ENCODE measurements at regions not wholly inside any gene's neighbourhood (a gene's known extent, or its start where the extent isn't known, plus 50 kb on each side); places are given as distances from the start of the nearest gene placed in this dataset.

GRCh38 chr15:69793781-69794451 is 303.8 kb downstream of the TLE3 start:
- no peak for DNase-seq

- peak; percentile 24 for DNase-seq
These were observed 302.9 kb downstream of the TLE3 start for GRCh38 chr15:69794645-69795469.

GRCh38 chr15:69795601-69796000 is 302.1 kb downstream of the TLE3 start:
- DNase-seq: no peak

GRCh38 chr15:69797051-69797595 is 300.6 kb downstream of the TLE3 start:
- DNase-seq: no peak

- DNase-seq: no peak
These were observed 300.1 kb downstream of the TLE3 start for GRCh38 chr15:69797615-69798014.

GRCh38 chr15:69798481-69799250 is 299.1 kb downstream of the TLE3 start:
- no peak for DNase-seq

- DNase-seq: no peak
These were observed 296.6 kb downstream of the TLE3 start for GRCh38 chr15:69801144-69801543.

- DNase-seq: no peak
These were observed 295.3 kb downstream of the TLE3 start for GRCh38 chr15:69802432-69802831.

- no peak for DNase-seq
These were observed 292.9 kb downstream of the TLE3 start for GRCh38 chr15:69804786-69805185.

GRCh38 chr15:69805248-69805953 is 292.3 kb downstream of the TLE3 start:
- DNase-seq: no peak

GRCh38 chr15:69806287-69806915 is 291.3 kb downstream of the TLE3 start:
- DNase-seq: no peak

- DNase-seq: no peak
These were observed 290.0 kb downstream of the TLE3 start for GRCh38 chr15:69807721-69808120.

- peak in 1 of 2 donors; percentile 21 for DNase-seq
These were observed 289.0 kb downstream of the TLE3 start for GRCh38 chr15:69808756-69809155.

- DNase-seq: no peak
These were observed 288.3 kb downstream of the TLE3 start for GRCh38 chr15:69809421-69809820.

GRCh38 chr15:69810431-69811354 is 287.0 kb downstream of the TLE3 start:
- no peak for DNase-seq

GRCh38 chr15:69812861-69813261 is 284.9 kb downstream of the TLE3 start:
- DNase-seq: no peak

GRCh38 chr15:69813881-69814280 is 283.8 kb downstream of the TLE3 start:
- DNase-seq: no peak

GRCh38 chr15:69814932-69815331 is 282.8 kb downstream of the TLE3 start:
- no peak for DNase-seq

- DNase-seq: no peak
These were observed 281.9 kb downstream of the TLE3 start for GRCh38 chr15:69815793-69816192.

GRCh38 chr15:69816522-69816921 is 281.2 kb downstream of the TLE3 start:
- no peak for DNase-seq

Data from right lung (tissue), 2 donors.